Endothelial cell of umbilical vein (primary cell): ENCODE measurements at regions not wholly inside any gene's neighbourhood (a gene's known extent, or its start where the extent isn't known, plus 50 kb on each side); places are given as distances from the start of the nearest gene placed in this dataset.

Source experiments
- EZH2 ChIP-seq: IDR thresholded peaks from 2 replicates; pipeline ENCODE4 v1.6.1; 2012; ENCODE audit warnings: borderline replicate concordance, low read depth, mild to moderate bottlenecking, moderate library complexity, low read length, inconsistent platforms; ENCODE audit not compliant: severe bottlenecking
- JUN ChIP-seq: IDR thresholded peaks from 2 replicates; pipeline ENCODE4 v1.6.1; 2011; ENCODE audit warnings: borderline replicate concordance, low read depth; ENCODE audit not compliant: insufficient read length, insufficient read depth
- POLR2A ChIP-seq: IDR thresholded peaks from 2 replicates; pipeline ENCODE4 v1.6.1; 2012; ENCODE audit warnings: low read depth, mild to moderate bottlenecking, control low read depth, low read length
- POLR2AphosphoS5 ChIP-seq: IDR thresholded peaks from 2 replicates; pipeline ENCODE4 v1.6.1; 2012; ENCODE audit warnings: low read depth, mild to moderate bottlenecking, control low read depth, low read length, moderate library complexity; ENCODE audit not compliant: insufficient read depth
- TF ChIP-seq, protein P1 (sequence below), 2 donors: IDR thresholded peaks; 1 replicate in 1 of 2; 2 replicates in 1 of 2; pipeline ENCODE4 v1.5.1; 2011; ENCODE audit warnings: low read length in 2 of 2, mild to moderate bottlenecking in 2 of 2, moderate library complexity in 2 of 2, control low read depth in 1 of 2, inconsistent platforms in 1 of 2, low read depth in 1 of 2; ENCODE audit not compliant: insufficient read depth in 1 of 2; ENCODE audit errors: extremely low read depth in 1 of 2

DNA sequence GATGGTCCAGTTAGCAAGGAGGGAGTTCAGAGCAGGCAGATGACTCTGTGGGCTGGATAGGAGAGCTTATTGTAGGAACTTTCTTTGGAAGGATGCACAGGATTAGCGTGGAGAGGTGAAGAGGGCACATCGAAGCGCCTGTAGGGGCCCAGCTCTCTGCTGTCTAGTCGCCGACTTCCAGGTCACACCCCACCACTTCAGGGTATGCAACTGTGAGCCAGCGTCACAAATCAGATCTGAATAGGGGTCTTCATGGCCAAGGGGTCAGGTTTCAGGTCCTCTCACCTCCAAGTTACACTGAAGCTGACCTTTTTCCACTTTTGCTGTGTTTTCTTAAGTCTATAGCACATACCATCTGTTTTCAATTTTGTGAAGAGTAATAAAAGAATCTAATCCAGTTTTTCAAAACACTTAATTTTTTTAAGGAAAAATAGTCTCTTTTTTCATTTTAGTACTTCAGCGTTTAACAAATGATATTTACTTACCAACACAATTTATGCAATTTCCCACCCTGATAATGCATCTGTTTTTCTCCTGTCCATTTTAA lies 364.2 kb upstream of the CLINT1 start:
- no peak for TF ChIP-seq EZH2
- no peak for TF ChIP-seq POLR2A
- no peak for TF ChIP-seq POLR2AphosphoS5
- TF ChIP-seq JUN = no peak
- TF ChIP-seq, protein P1, sequence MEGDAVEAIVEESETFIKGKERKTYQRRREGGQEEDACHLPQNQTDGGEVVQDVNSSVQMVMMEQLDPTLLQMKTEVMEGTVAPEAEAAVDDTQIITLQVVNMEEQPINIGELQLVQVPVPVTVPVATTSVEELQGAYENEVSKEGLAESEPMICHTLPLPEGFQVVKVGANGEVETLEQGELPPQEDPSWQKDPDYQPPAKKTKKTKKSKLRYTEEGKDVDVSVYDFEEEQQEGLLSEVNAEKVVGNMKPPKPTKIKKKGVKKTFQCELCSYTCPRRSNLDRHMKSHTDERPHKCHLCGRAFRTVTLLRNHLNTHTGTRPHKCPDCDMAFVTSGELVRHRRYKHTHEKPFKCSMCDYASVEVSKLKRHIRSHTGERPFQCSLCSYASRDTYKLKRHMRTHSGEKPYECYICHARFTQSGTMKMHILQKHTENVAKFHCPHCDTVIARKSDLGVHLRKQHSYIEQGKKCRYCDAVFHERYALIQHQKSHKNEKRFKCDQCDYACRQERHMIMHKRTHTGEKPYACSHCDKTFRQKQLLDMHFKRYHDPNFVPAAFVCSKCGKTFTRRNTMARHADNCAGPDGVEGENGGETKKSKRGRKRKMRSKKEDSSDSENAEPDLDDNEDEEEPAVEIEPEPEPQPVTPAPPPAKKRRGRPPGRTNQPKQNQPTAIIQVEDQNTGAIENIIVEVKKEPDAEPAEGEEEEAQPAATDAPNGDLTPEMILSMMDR (IDR thresholded peaks at IDR 0.05; ENCODE audit: extremely low read depth in 1 of 2, insufficient read depth in 1 of 2, low read depth in 1 of 2, low read length in 2 of 2) = no peak
